Natural killer cell (primary cell): ENCODE measurements at regions not wholly inside any gene's neighbourhood (a gene's known extent, or its start where the extent isn't known, plus 50 kb on each side); places are given as distances from the start of the nearest gene placed in this dataset.

ENCODE experiments used
- ATAC-seq, 3 donors: fragments of 150-1000 bp in 2 of 3; fragments of 200-7000 bp in 1 of 3; cut with Tn5 transposase; 1 replicate in 1 of 3; 2 replicates in 2 of 3; pipeline ENCODE4 v1.10.0; 2021; ENCODE audit warnings: mild to moderate bottlenecking in 2 of 3, moderate library complexity in 2 of 3
- DNase-seq, 2 donors: peaks; one replicate each; pipeline versions ENCODE4 v3.0.0 to v3.0.0-alpha.2; 2013 to 2021; ENCODE audit warnings: mixed read lengths in 1 of 2
- H3K27ac ChIP-seq: one replicate; pipeline ENCODE4 v1.5.1; 2013; ENCODE audit warnings: mild to moderate bottlenecking, low read length
- H3K27me3 ChIP-seq: one replicate; pipeline ENCODE4 v1.6.1; 2013; ENCODE audit warnings: low read length; ENCODE audit not compliant: control insufficient read depth, insufficient read depth
- H3K36me3 ChIP-seq: one replicate; pipeline ENCODE4 v1.6.1; 2013; ENCODE audit warnings: low read length; ENCODE audit not compliant: control insufficient read depth, insufficient read depth
- H3K4me1 ChIP-seq: one replicate; pipeline ENCODE4 v1.6.1; 2013; ENCODE audit warnings: low read length; ENCODE audit not compliant: control insufficient read depth, insufficient read depth
- H3K4me3 ChIP-seq: one replicate; pipeline ENCODE4 v1.5.1; 2013; ENCODE audit warnings: low read length
- H3K9me3 ChIP-seq: one replicate; pipeline ENCODE4 v1.6.1; 2013; ENCODE audit warnings: low read length; ENCODE audit not compliant: control insufficient read depth, insufficient read depth
- H3K27ac Mint-ChIP-seq, 2 donors: one replicate each; pipeline ENCODE4 v1.8.0; 2022; ENCODE audit warnings: mild to moderate bottlenecking in 2 of 2, mixed read lengths in 2 of 2, moderate library complexity in 1 of 2
- H3K27me3 Mint-ChIP-seq, 2 donors: one replicate each; pipeline ENCODE4 v1.8.0; 2022; ENCODE audit warnings: low read depth in 2 of 2, mixed read lengths in 2 of 2
- H3K36me3 Mint-ChIP-seq: one replicate; pipeline ENCODE4 v1.8.0; 2022; ENCODE audit warnings: mixed read lengths
- H3K4me1 Mint-ChIP-seq, 2 donors: one replicate each; pipeline ENCODE4 v1.8.0; 2022; ENCODE audit warnings: mixed read lengths in 2 of 2
- H3K4me3 Mint-ChIP-seq: one replicate; pipeline ENCODE4 v1.8.0; 2022; ENCODE audit warnings: mild to moderate bottlenecking, moderate library complexity, mixed read lengths
- H3K9me3 Mint-ChIP-seq, 2 donors: one replicate each; pipeline ENCODE4 v1.8.0; 2022; ENCODE audit warnings: mixed read lengths in 2 of 2
- WGBS: methylation state at CpG from one replicate; pipeline ENCODE4 v1.1.7; 2013; ENCODE audit warnings: missing lambda C conversion rate; ENCODE audit not compliant: insufficient coverage; 5-methylcytosine and 5-hydroxymethylcytosine counted together
- intact Hi-C: fragments of 100-400 bp; cut with micrococcal nuclease; formaldehyde crosslinking; loops from one replicate; pipeline ENCODE4 v1.14.2; 2022
- TF ChIP-seq, protein P1 (sequence below): fragments of 200-600 bp; IDR thresholded peaks from one replicate; pipeline ENCODE4 v1.8.0; 2022; ENCODE audit warnings: antibody characterized with exemption

DNA sequence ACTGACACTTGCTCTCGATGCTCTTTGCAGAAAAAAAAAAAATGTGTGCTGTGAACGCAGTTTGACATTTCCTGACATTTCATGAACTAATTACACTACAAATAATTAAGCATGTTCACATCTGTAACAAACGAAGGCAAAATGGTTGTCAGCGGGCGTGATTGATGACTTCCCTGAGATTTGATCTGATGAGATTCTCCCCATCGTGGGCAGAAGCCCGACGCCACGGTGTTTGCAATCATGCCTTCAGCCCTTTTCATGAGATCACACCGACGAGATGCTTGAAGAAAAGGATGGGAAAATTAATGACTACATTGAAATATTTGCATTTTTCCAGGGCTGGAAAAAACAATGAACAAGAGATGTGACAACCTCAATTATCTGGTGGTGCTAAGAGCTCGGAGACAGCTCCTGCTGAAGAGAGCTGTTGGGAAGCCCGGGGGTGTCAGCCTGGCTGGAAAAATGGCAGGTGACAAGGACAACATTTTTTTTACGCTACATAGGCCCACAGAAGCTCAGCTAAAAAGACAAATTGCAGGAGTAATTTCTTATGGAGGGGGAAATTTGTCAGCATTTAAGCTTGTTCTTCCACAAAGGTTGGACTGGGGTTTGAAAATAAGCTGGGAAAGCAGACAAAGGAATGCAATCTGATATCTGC lies 259.4 kb upstream of the IRX3 start:
- DNase-seq (no peak), ATAC-seq (no peak)
- Mint-ChIP-seq H3K4me3 (no peak overlapping the region), H3K36me3 (no peaks in the 10 kb centered on the region), H3K9me3 (no peaks in the 10 kb centered on the region), H3K4me1 (no peaks in the 10 kb centered on the region), H3K27me3 (peaks cover 0 to 5% of the 10 kb centered on the region in 2 donors), H3K27ac (no peak overlapping the region)
- H3K27me3 ChIP-seq = no peaks in the 10 kb centered on the region
- intact Hi-C loops = no loop called here
- TF ChIP-seq, protein P1, sequence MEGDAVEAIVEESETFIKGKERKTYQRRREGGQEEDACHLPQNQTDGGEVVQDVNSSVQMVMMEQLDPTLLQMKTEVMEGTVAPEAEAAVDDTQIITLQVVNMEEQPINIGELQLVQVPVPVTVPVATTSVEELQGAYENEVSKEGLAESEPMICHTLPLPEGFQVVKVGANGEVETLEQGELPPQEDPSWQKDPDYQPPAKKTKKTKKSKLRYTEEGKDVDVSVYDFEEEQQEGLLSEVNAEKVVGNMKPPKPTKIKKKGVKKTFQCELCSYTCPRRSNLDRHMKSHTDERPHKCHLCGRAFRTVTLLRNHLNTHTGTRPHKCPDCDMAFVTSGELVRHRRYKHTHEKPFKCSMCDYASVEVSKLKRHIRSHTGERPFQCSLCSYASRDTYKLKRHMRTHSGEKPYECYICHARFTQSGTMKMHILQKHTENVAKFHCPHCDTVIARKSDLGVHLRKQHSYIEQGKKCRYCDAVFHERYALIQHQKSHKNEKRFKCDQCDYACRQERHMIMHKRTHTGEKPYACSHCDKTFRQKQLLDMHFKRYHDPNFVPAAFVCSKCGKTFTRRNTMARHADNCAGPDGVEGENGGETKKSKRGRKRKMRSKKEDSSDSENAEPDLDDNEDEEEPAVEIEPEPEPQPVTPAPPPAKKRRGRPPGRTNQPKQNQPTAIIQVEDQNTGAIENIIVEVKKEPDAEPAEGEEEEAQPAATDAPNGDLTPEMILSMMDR = no peak
- H3K27ac ChIP-seq = no peak overlapping the region
- no peak overlapping the region for H3K4me3 ChIP-seq
- 40% methylated on average over 14 of the region's 14 CpGs for WGBS
- H3K36me3 ChIP-seq = no peaks in the 10 kb centered on the region
- no peaks in the 10 kb centered on the region for H3K4me1 ChIP-seq
- H3K9me3 ChIP-seq = no peaks in the 10 kb centered on the region

DNA sequence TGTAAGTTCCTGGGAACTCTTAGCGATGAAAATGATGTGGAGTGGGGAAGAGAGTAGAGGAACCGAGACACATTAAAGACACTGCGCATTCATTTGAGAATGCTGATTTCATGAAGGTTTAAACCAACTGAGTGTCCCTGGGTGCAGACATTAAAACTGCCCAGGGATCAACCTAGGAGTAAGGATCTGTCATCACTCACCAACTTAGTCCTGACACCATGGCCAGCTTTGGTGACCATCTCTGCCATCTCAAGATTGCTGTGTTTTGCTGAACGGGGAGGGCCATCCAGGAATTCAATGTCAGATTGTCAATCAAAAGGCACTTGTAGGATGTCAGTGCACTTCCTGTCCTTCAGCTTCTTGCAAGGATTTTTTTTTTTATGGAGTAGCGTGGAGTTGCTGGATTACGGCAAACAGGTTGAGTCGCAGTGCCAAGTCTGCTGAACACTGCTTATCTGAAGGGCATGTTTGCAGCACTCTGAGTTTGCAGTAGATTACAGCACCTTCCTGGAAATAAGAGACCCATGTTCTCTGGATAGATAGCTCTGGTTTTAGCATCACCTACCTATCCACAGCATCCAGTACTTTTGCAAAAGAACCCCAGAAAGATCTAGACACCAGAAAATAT lies 258.1 kb upstream of the IRX3 start:
- Mint-ChIP-seq H3K9me3 (no peaks in the 10 kb centered on the region), H3K36me3 (no peaks in the 10 kb centered on the region), H3K27ac (no peak overlapping the region), H3K4me1 (no peaks in the 10 kb centered on the region), H3K27me3 (peaks cover 0 to 5% of the 10 kb centered on the region in 2 donors), H3K4me3 (no peak overlapping the region)
- TF ChIP-seq, protein P1 = no peak
- no peak for DNase-seq
- no peak overlapping the region for H3K4me3 ChIP-seq
- intact Hi-C loops = no loop called here
- no peaks in the 10 kb centered on the region for H3K27me3 ChIP-seq
- no peaks in the 10 kb centered on the region for H3K36me3 ChIP-seq
- H3K4me1 ChIP-seq = no peaks in the 10 kb centered on the region
- no peak overlapping the region for H3K27ac ChIP-seq
- WGBS = 72% methylated on average over 7 of the region's 7 CpGs
- no peaks in the 10 kb centered on the region for H3K9me3 ChIP-seq
- no peak for ATAC-seq

DNA sequence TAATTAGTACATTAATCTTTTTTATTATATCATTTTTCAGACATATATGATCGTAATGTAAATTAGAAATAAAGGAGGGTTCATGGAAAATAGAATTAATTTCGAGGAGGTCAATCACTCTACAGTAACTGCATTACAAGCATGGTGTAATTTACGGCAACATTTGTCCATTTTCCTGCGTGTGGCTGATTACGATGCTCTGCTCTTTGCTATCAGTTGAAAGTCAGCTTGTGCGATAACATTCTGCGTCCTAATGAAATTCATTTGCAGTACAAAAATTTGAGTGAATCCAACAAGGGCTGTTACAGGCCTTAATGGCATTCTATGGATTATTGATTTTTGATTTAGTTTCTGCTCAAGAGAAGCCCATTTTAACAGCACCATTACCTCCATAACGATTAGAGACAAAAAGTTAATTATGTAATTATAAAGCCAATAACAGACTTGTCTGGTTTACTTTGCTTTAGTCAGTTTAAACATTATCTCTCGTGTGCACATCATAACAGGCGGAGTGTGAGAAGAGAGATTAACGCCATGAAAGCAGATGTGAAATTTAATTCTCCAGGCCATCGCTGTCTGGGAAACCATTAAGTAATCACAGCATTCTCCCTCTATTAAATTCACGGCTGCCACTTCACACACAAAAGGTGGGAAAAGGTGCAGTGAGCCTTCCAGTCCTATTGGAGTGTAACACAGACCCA lies 256.4 kb upstream of the IRX3 start:
- whole genome bisulfite sequencing = 93% methylated on average over 11 of the region's 13 CpGs

More for the DNA sequence above, 256.4 kb upstream of the IRX3 start:
- ATAC-seq = no peak
- no peaks in the 10 kb centered on the region for H3K4me1 ChIP-seq
- Mint-ChIP-seq H3K4me3 (no peak overlapping the region), H3K27me3 (peaks cover 0 to 3% of the 10 kb centered on the region in 2 donors), H3K27ac (no peak overlapping the region), H3K9me3 (no peaks in the 10 kb centered on the region), H3K36me3 (no peaks in the 10 kb centered on the region), H3K4me1 (no peaks in the 10 kb centered on the region)
- H3K9me3 ChIP-seq = no peaks in the 10 kb centered on the region
- intact Hi-C loops = no loop called here
- no peak overlapping the region for H3K27ac ChIP-seq
- DNase-seq = no peak
- H3K36me3 ChIP-seq = no peaks in the 10 kb centered on the region
- H3K27me3 ChIP-seq = no peaks in the 10 kb centered on the region
- no peak overlapping the region for H3K4me3 ChIP-seq
- TF ChIP-seq, protein P1 = no peak
